ENCODE measurements at regions not wholly inside any gene's neighbourhood (a gene's known extent, or its start where the extent isn't known, plus 50 kb on each side); places are given as distances from the start of the nearest gene placed in this dataset.

- H3K27me3 ChIP-seq, result no peaks in the 10 kb centered on the region
- no peaks in the 10 kb centered on the region for H3K9me3 ChIP-seq
- intact Hi-C loops (cut with DNase I), result no loop called here
- H3K4me3 ChIP-seq, result no peak overlapping the region
- TF ChIP-seq, protein P1, sequence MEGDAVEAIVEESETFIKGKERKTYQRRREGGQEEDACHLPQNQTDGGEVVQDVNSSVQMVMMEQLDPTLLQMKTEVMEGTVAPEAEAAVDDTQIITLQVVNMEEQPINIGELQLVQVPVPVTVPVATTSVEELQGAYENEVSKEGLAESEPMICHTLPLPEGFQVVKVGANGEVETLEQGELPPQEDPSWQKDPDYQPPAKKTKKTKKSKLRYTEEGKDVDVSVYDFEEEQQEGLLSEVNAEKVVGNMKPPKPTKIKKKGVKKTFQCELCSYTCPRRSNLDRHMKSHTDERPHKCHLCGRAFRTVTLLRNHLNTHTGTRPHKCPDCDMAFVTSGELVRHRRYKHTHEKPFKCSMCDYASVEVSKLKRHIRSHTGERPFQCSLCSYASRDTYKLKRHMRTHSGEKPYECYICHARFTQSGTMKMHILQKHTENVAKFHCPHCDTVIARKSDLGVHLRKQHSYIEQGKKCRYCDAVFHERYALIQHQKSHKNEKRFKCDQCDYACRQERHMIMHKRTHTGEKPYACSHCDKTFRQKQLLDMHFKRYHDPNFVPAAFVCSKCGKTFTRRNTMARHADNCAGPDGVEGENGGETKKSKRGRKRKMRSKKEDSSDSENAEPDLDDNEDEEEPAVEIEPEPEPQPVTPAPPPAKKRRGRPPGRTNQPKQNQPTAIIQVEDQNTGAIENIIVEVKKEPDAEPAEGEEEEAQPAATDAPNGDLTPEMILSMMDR (IDR thresholded peaks at IDR 0.05), result no peak
- no peak for TF ChIP-seq EP300 (IDR thresholded peaks at IDR 0.05)
- no peaks in the 10 kb centered on the region for H3K4me1 ChIP-seq (ENCODE audit: insufficient read depth)
- DNase-seq, result no peak
- H3K27ac ChIP-seq, result no peak overlapping the region
- H3K36me3 ChIP-seq, result no peaks in the 10 kb centered on the region
Observed at GRCh38 chrX:27236681-27237080, 226.5 kb downstream of the PPP4R3C start.

GRCh38 chrX:27229721-27230120, 233.4 kb downstream of the PPP4R3C start:
- H3K36me3 ChIP-seq, result no peaks in the 10 kb centered on the region
- no peaks in the 10 kb centered on the region for H3K4me1 ChIP-seq (ENCODE audit: insufficient read depth)
- no peak overlapping the region for H3K4me3 ChIP-seq
- TF ChIP-seq, protein P1 (IDR thresholded peaks at IDR 0.05), result no peak
- TF ChIP-seq EP300 (IDR thresholded peaks at IDR 0.05) (no peak), POLR2A (IDR thresholded peaks at IDR 0.05) (no peak)
- no peak for DNase-seq
- H3K27me3 ChIP-seq, result no peaks in the 10 kb centered on the region
- intact Hi-C loops (cut with DNase I), result no loop called here
- H3K27ac ChIP-seq, result no peak overlapping the region
- H3K9me3 ChIP-seq, result no peaks in the 10 kb centered on the region
- WGBS, 3 donors, result 75 to 85% (median 83%) methylated on average over 2 of the region's 2 CpGs

- 84 to 96% (median 91%) methylated on average over 7 to 8 of the region's 8 CpGs for WGBS, 3 donors
- Histone ChIP-seq H3K4me1 (ENCODE audit: insufficient read depth) (no peaks in the 10 kb centered on the region), H3K36me3 (no peaks in the 10 kb centered on the region), H3K4me3 (no peak overlapping the region), H3K27me3 (no peaks in the 10 kb centered on the region), H3K27ac (no peak overlapping the region), H3K9me3 (no peaks in the 10 kb centered on the region)
- intact Hi-C loops (cut with DNase I), result no loop called here
- DNase-seq, result no peak
- TF ChIP-seq POLR2A (IDR thresholded peaks at IDR 0.05) (no peak), EP300 (IDR thresholded peaks at IDR 0.05) (no peak)
- TF ChIP-seq, protein P1 (IDR thresholded peaks at IDR 0.05), result no peak
Observed at GRCh38 chrX:27222661-27223060, 240.5 kb downstream of the PPP4R3C start.

DNA sequence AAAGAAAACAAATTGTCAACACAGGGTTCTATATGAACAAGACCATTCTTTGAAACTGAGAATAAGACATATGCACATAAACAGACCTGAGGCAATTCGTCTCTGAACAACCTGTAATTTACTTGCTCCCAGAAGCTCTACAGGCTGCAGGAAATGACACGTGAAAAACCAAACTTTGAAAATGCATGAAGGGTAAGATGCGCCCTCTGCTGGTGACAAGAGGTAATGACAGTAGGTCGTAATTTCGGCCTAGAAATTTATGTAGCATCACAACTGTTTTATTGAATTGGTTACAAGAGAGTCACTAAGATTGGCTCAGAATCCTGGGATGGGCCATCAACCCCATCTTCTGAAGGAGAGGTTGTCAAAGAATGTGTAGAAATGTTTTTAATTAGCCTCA, 276.5 kb downstream of the PPP4R3C start:
- WGBS, 3 donors, result 25 to 26% (median 25%) methylated on average over 5 of the region's 5 CpGs
- intact Hi-C loops (cut with DNase I), result no loop called here
- H3K4me3 ChIP-seq, result no peak overlapping the region
- DNase-seq, result no peak
- H3K9me3 ChIP-seq, result no peaks in the 10 kb centered on the region
- no peaks in the 10 kb centered on the region for H3K36me3 ChIP-seq
- H3K27me3 ChIP-seq, result no peaks in the 10 kb centered on the region
- no peaks in the 10 kb centered on the region for H3K4me1 ChIP-seq (ENCODE audit: insufficient read depth)
- H3K27ac ChIP-seq, result no peak overlapping the region
- no peak for TF ChIP-seq EP300 (IDR thresholded peaks at IDR 0.05)
- TF ChIP-seq, protein P1 (IDR thresholded peaks at IDR 0.05), result peak in 1 of 3 donors; percentile 23

- no peaks in the 10 kb centered on the region for H3K36me3 ChIP-seq
- no peak for TF ChIP-seq POLR2A (IDR thresholded peaks at IDR 0.05)
- TF ChIP-seq, protein P1 (IDR thresholded peaks at IDR 0.05), result no peak
- TF ChIP-seq EP300 (IDR thresholded peaks at IDR 0.05), result no peak
Observed at GRCh38 chrX:27163236-27163635, 299.9 kb downstream of the PPP4R3C start.

More at GRCh38 chrX:27163236-27163635, 299.9 kb downstream of the PPP4R3C start:
- H3K4me3 ChIP-seq, result no peak overlapping the region
- no peak overlapping the region for H3K27ac ChIP-seq
- no peaks in the 10 kb centered on the region for H3K4me1 ChIP-seq (ENCODE audit: insufficient read depth)
- no peaks in the 10 kb centered on the region for H3K27me3 ChIP-seq
- 41 to 46% (median 41%) methylated on average over 4 of the region's 4 CpGs for WGBS, 3 donors
- intact Hi-C loops (cut with DNase I), result no loop called here
- no peaks in the 10 kb centered on the region for H3K9me3 ChIP-seq
- no peak for DNase-seq
